GM12892 (cell line): ENCODE measurements at regions not wholly inside any gene's neighbourhood (a gene's known extent, or its start where the extent isn't known, plus 50 kb on each side); places are given as distances from the start of the nearest gene placed in this dataset.

Experiments used
- POLR2A ChIP-seq: IDR thresholded peaks from 2 replicates; pipeline ENCODE4 v1.6.1; 2011; ENCODE audit warnings: low read depth, low read length, control low read depth
- POLR2AphosphoS5 ChIP-seq: IDR thresholded peaks from 2 replicates; pipeline ENCODE4 v1.6.1; 2011; ENCODE audit warnings: low read depth, low read length, control low read depth
- TAF1 ChIP-seq: IDR thresholded peaks from 2 replicates; pipeline ENCODE4 v1.6.1; 2011; ENCODE audit warnings: low read depth, mild to moderate bottlenecking, control low read depth, low read length, borderline replicate concordance

- TF ChIP-seq TAF1 (no peak), POLR2A (no peak), POLR2AphosphoS5 (no peak)
Observed at GRCh38 chr1:3976821-3977220, 76.7 kb upstream of the C1orf174 start.
